Peyer's patch (tissue), 4 donors: ENCODE measurements at regions not wholly inside any gene's neighbourhood (a gene's known extent, or its start where the extent isn't known, plus 50 kb on each side); places are given as distances from the start of the nearest gene placed in this dataset.

Experiments
- CTCF ChIP-seq, 6 experiments: fragments of 450-650 bp in 4 of 6; fragments of 200-600 bp in 2 of 6; sonication (generic) in 1 of 6; IDR thresholded peaks; one replicate each; pipeline ENCODE4 v1.5.1; 2017 to 2019; ENCODE audit warnings: antibody characterized with exemption in 6 of 6, mild to moderate bottlenecking in 3 of 6, moderate library complexity in 1 of 6
- POLR2A ChIP-seq, 2 donors: fragments of 450-650 bp; IDR thresholded peaks; one replicate each; pipeline ENCODE4 v1.5.1; 2017; ENCODE audit warnings: antibody characterized with exemption in 2 of 2, mild to moderate bottlenecking in 2 of 2, moderate library complexity in 2 of 2

- TF ChIP-seq CTCF (IDR thresholded peaks at IDR 0.05) (no peak), POLR2A (IDR thresholded peaks at IDR 0.05) (no peak)
Measured at GRCh38 chr14:25140411-25140810, 90.5 kb upstream of the STXBP6 start.
